Bronchial epithelial cell (primary cell): ENCODE measurements at regions not wholly inside any gene's neighbourhood (a gene's known extent, or its start where the extent isn't known, plus 50 kb on each side); places are given as distances from the start of the nearest gene placed in this dataset.
A peak's percentile ranks its signal among the peaks of the same experiment; 100 is the strongest.

ENCODE experiments used
- DNase-seq: peaks from one replicate; pipeline ENCODE4 v3.0.0-alpha.2; 2010; ENCODE audit warnings: low read depth
- FAIRE-seq: peaks from 2 replicates; lab custom pipeline; 2011; peaks lifted over from hg19 to GRCh38; lab: Jason Lieb, UNC
- H3K27me3 ChIP-seq: 2 replicates; pipeline ENCODE4 v1.5.1; 2011; ENCODE audit warnings: low read length; ENCODE audit not compliant: control insufficient read depth, insufficient read depth
- H3K36me3 ChIP-seq: 2 replicates; pipeline ENCODE4 v1.5.1; 2011; ENCODE audit warnings: low read length; ENCODE audit not compliant: control insufficient read depth, insufficient read depth
- H3K4me3 ChIP-seq: 2 replicates; pipeline ENCODE4 v1.5.1; 2011; ENCODE audit warnings: mild to moderate bottlenecking, low read depth, low read length, control low read depth
- CTCF ChIP-seq: IDR thresholded peaks from 2 replicates; pipeline ENCODE4 v1.5.1; 2011; ENCODE audit warnings: mild to moderate bottlenecking, moderate library complexity, low read length, control low read depth, inconsistent platforms; ENCODE audit not compliant: insufficient read depth, severe bottlenecking

GRCh38 chr21:35635261-35635660 lies 425.1 kb downstream of the SETD4 start:
- TF ChIP-seq CTCF: no peak
- FAIRE-seq (peak; percentile 94), DNase-seq (peak; percentile 97)
- no peaks in the 10 kb centered on the region for H3K27me3 ChIP-seq
- no peaks in the 10 kb centered on the region for H3K36me3 ChIP-seq
- no peak overlapping the region for H3K4me3 ChIP-seq

GRCh38 chr21:35633501-35633900 lies 426.8 kb downstream of the SETD4 start:
- no peak for DNase-seq
- Histone ChIP-seq H3K36me3 (no peaks in the 10 kb centered on the region), H3K27me3 (no peaks in the 10 kb centered on the region), H3K4me3 (no peak overlapping the region)
- FAIRE-seq: no peak
- TF ChIP-seq CTCF: no peak

- H3K36me3 ChIP-seq: no peaks in the 10 kb centered on the region
- DNase-seq (no peak), FAIRE-seq (no peak)
- TF ChIP-seq CTCF: no peak
- no peaks in the 10 kb centered on the region for H3K27me3 ChIP-seq
- H3K4me3 ChIP-seq: no peak overlapping the region
These were observed 427.6 kb downstream of the SETD4 start for GRCh38 chr21:35632711-35633110.

GRCh38 chr21:35628316-35628715 lies 432.0 kb downstream of the SETD4 start:
- no peak for TF ChIP-seq CTCF
- FAIRE-seq (no peak), DNase-seq (no peak)
- no peak overlapping the region for H3K4me3 ChIP-seq
- no peaks in the 10 kb centered on the region for H3K36me3 ChIP-seq
- no peaks in the 10 kb centered on the region for H3K27me3 ChIP-seq

- no peaks in the 10 kb centered on the region for H3K27me3 ChIP-seq
- H3K4me3 ChIP-seq: no peak overlapping the region
- no peaks in the 10 kb centered on the region for H3K36me3 ChIP-seq
- FAIRE-seq: no peak
- DNase-seq: no peak
- TF ChIP-seq CTCF: no peak
These were observed 432.9 kb downstream of the SETD4 start for GRCh38 chr21:35627462-35627861.

- no peaks in the 10 kb centered on the region for H3K27me3 ChIP-seq
- no peaks in the 10 kb centered on the region for H3K36me3 ChIP-seq
- no peak overlapping the region for H3K4me3 ChIP-seq
- TF ChIP-seq CTCF: no peak
- DNase-seq (no peak), FAIRE-seq (no peak)
These were observed 434.8 kb downstream of the SETD4 start for GRCh38 chr21:35625576-35625975.
